IMR-90 (cell line): ENCODE measurements at regions not wholly inside any gene's neighbourhood (a gene's known extent, or its start where the extent isn't known, plus 50 kb on each side); places are given as distances from the start of the nearest gene placed in this dataset.

ENCODE experiments used
- CTCF ChIP-seq: conservative IDR thresholded peaks from 2 replicates; pipeline ENCODE4 v1.5.1; 2012; ENCODE audit warnings: mild to moderate bottlenecking, low read depth, low read length, improper control_type of control experiment
- MAZ ChIP-seq: IDR thresholded peaks from 2 replicates; pipeline ENCODE4 v1.6.1; 2012; ENCODE audit warnings: low read depth, mild to moderate bottlenecking, low read length, improper control_type of control experiment, moderate library complexity, borderline replicate concordance
- POLR2A ChIP-seq: IDR thresholded peaks from 2 replicates; pipeline ENCODE4 v1.6.1; 2012; ENCODE audit warnings: mild to moderate bottlenecking, low read depth, low read length
- RFX5 ChIP-seq: IDR thresholded peaks from 2 replicates; pipeline ENCODE4 v1.8.0; 2012; ENCODE audit warnings: low read depth, mild to moderate bottlenecking, low read length, moderate library complexity
- USF2 ChIP-seq: fragments of 150-350 bp; IDR thresholded peaks from 2 replicates; pipeline ENCODE4 v1.6.1; 2017; ENCODE audit warnings: mild to moderate bottlenecking, antibody characterized with exemption, low read length, low read depth

- TF ChIP-seq RFX5 (no peak), MAZ (no peak), CTCF (no peak), USF2 (no peak), POLR2A (no peak)
These were observed 1126.0 kb downstream of the AACS start for GRCh38 chr12:126191031-126191891.
